Endothelial cell of umbilical vein (primary cell): ENCODE measurements at regions not wholly inside any gene's neighbourhood (a gene's known extent, or its start where the extent isn't known, plus 50 kb on each side); places are given as distances from the start of the nearest gene placed in this dataset.

Experiments
- BruUV-seq: library from RNA; stranded (reverse); fragments of 400-500 nt; replicated peaks from 2 replicates; lab custom pipeline; 2021; lab: Mats Ljungman, UMichigan
- CTCF ChIA-PET: fragments of 300-600, 350-600 bp; sonication (Branson Sonifier 250); formaldehyde crosslinking; loops from one replicate; lab custom pipeline; 2021; ENCODE audit warnings: antibody characterized with exemption, inconsistent platforms; lab: Charles Lee
- POLR2A ChIA-PET: fragments of 300-600, 350-600 bp; sonication (Branson Sonifier 250); formaldehyde crosslinking; loops from one replicate; lab custom pipeline; 2021; ENCODE audit warnings: antibody characterized with exemption, inconsistent platforms; lab: Charles Lee
- DNase-seq: peaks from one replicate; pipeline ENCODE4 v3.0.0-alpha.2; 2011; ENCODE audit warnings: low read depth, low spot score
- FAIRE-seq: peaks from 2 replicates; lab custom pipeline; 2011; peaks lifted over from hg19 to GRCh38; lab: Jason Lieb, UNC
- H2AFZ ChIP-seq: 2 replicates; pipeline ENCODE4 v1.6.0; 2012; ENCODE audit warnings: low read depth, low read length, control low read depth, inconsistent platforms
- H3K27ac ChIP-seq: 2 replicates; pipeline ENCODE4 v1.5.1; 2011; ENCODE audit warnings: low read depth, mild to moderate bottlenecking, control low read depth, low read length, moderate library complexity; ENCODE audit not compliant: insufficient read depth
- H3K27me3 ChIP-seq, 2 experiments: 2 replicates each; pipeline versions ENCODE4 v1.6.0 to v1.6.1; 2011; ENCODE audit warnings: low read length in 2 of 2, mixed read lengths in 1 of 2; ENCODE audit not compliant: control insufficient read depth in 2 of 2, insufficient read depth in 2 of 2
- H3K36me3 ChIP-seq, 2 experiments: 2 replicates in 1 of 2; 3 replicates in 1 of 2; pipeline ENCODE4 v1.5.1; 2011; ENCODE audit warnings: low read length in 2 of 2, mild to moderate bottlenecking in 1 of 2, moderate library complexity in 1 of 2; ENCODE audit not compliant: control insufficient read depth in 2 of 2, insufficient read depth in 2 of 2; ENCODE audit errors: extremely low read depth in 1 of 2
- H3K4me1 ChIP-seq: 3 replicates; pipeline ENCODE4 v1.5.1; 2011; ENCODE audit warnings: mild to moderate bottlenecking, low read length; ENCODE audit not compliant: control insufficient read depth, insufficient read depth; ENCODE audit errors: extremely low read depth
- H3K4me2 ChIP-seq: 2 replicates; pipeline ENCODE4 v1.6.1; 2011; ENCODE audit warnings: low read length, control low read depth, mixed read lengths; ENCODE audit not compliant: insufficient read depth
- H3K4me3 ChIP-seq, 3 experiments: fragments of 200-600 bp in 1 of 3; sonication (generic), shearing (Covaris generic) in 1 of 3; replicated peaks in 1 of 3; 2 replicates each; pipeline ENCODE4 v1.5.1; 2011 to 2016; ENCODE audit warnings: control low read depth in 3 of 3, low read length in 3 of 3, mild to moderate bottlenecking in 2 of 3, inconsistent platforms in 1 of 3, low read depth in 1 of 3, moderate library complexity in 1 of 3; ENCODE audit not compliant: insufficient read depth in 1 of 3
- H3K79me2 ChIP-seq: 2 replicates; pipeline ENCODE4 v1.6.0; 2012; ENCODE audit warnings: low read length, inconsistent platforms; ENCODE audit not compliant: control insufficient read depth, insufficient read depth
- H3K9ac ChIP-seq: replicated peaks from 2 replicates; pipeline ENCODE3; 2011; ENCODE audit warnings: low read length, control low read depth; ENCODE audit not compliant: insufficient read depth; ENCODE audit errors: extremely low read depth
- H3K9me1 ChIP-seq: replicated peaks from 3 replicates; pipeline ENCODE4 v1.6.0; 2011; ENCODE audit warnings: mild to moderate bottlenecking, low read length; ENCODE audit not compliant: control insufficient read depth, insufficient read depth; ENCODE audit errors: extremely low read depth
- H3K9me3 ChIP-seq: replicated peaks from 2 replicates; pipeline ENCODE4 v1.5.1; 2012; ENCODE audit warnings: low read length, inconsistent platforms; ENCODE audit not compliant: control insufficient read depth, insufficient read depth
- H4K20me1 ChIP-seq: replicated peaks from 2 replicates; pipeline ENCODE3; 2011; ENCODE audit warnings: mild to moderate bottlenecking, low read length; ENCODE audit not compliant: control insufficient read depth, insufficient read depth; ENCODE audit errors: extremely low read depth
- EZH2 ChIP-seq: IDR thresholded peaks from 2 replicates; pipeline ENCODE4 v1.6.1; 2012; ENCODE audit warnings: borderline replicate concordance, low read depth, mild to moderate bottlenecking, moderate library complexity, low read length, inconsistent platforms; ENCODE audit not compliant: severe bottlenecking
- FOS ChIP-seq: IDR thresholded peaks from 2 replicates; pipeline ENCODE4 v1.6.1; 2011; ENCODE audit warnings: mild to moderate bottlenecking, low read length, moderate library complexity, borderline replicate concordance; ENCODE audit not compliant: insufficient read depth
- GATA2 ChIP-seq: IDR thresholded peaks from 2 replicates; pipeline ENCODE4 v1.7.0; 2011; ENCODE audit warnings: low read depth, mild to moderate bottlenecking, moderate library complexity, mixed read lengths, low read length; ENCODE audit not compliant: insufficient read length, insufficient read depth
- JUN ChIP-seq: IDR thresholded peaks from 2 replicates; pipeline ENCODE4 v1.6.1; 2011; ENCODE audit warnings: borderline replicate concordance, low read depth; ENCODE audit not compliant: insufficient read length, insufficient read depth
- MYC ChIP-seq: IDR thresholded peaks from one replicate; pipeline ENCODE4 v1.6.1; 2011; ENCODE audit warnings: mild to moderate bottlenecking, low read depth, low read length
- POLR2A ChIP-seq: IDR thresholded peaks from 2 replicates; pipeline ENCODE4 v1.6.1; 2012; ENCODE audit warnings: low read depth, mild to moderate bottlenecking, control low read depth, low read length
- POLR2AphosphoS5 ChIP-seq: IDR thresholded peaks from 2 replicates; pipeline ENCODE4 v1.6.1; 2012; ENCODE audit warnings: low read depth, mild to moderate bottlenecking, control low read depth, low read length, moderate library complexity; ENCODE audit not compliant: insufficient read depth
- dilution Hi-C: fragments of 300-500 bp; cut with MboI; formaldehyde crosslinking; loops from one replicate; pipeline ENCODE4 v1.15.0; 2019; ENCODE audit warnings: low sequenced_read_pairs; ENCODE audit not compliant: extremely low pct_ligation_motif_present
- intact Hi-C: fragments of 100-400 bp; cut with micrococcal nuclease; formaldehyde crosslinking; loops from one replicate; pipeline ENCODE4 v1.10.0; 2022
- TF ChIP-seq, protein P1 (sequence below), 2 donors: IDR thresholded peaks; 1 replicate in 1 of 2; 2 replicates in 1 of 2; pipeline ENCODE4 v1.5.1; 2011; ENCODE audit warnings: low read length in 2 of 2, mild to moderate bottlenecking in 2 of 2, moderate library complexity in 2 of 2, control low read depth in 1 of 2, inconsistent platforms in 1 of 2, low read depth in 1 of 2; ENCODE audit not compliant: insufficient read depth in 1 of 2; ENCODE audit errors: extremely low read depth in 1 of 2
- TF ChIP-seq, protein P2 (sequence below): IDR thresholded peaks from 2 replicates; pipeline ENCODE4 v1.6.1; 2011; ENCODE audit not compliant: insufficient read depth, insufficient read length

DNA sequence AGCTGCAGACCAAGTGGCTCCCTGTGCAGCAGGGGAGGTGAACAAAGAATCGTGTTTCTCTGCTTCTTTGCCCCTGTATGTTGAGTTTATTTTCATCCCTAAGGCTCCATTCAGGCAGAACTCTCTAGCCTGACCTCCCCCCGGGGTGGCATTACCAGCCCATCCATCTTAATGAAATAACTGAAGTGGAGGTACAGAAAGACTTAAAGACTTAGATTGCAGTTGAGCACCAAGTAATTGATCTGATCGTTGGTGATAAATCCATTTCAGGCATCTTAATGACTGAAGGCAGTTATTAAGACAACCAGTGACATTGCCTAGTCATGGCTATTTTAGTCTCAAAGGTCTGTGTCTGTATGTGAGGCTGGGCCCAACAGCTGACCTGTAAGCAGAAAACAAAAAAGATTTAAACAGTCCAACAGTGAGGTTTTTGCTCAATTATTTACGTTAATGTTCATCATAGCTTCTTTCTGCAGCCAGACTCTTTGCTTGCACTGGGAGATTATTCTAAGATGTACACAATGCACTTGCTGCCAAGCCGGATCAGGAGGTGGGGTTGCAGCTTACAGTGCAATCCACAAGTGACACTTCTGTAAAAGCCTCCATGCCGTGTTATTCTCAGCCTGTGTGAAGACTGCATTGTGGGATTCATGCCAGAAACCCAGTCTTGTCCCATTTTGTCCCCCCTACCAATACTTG is 363.0 kb upstream of the DUSP10 start:
- no peak for DNase-seq
- POLR2A ChIA-PET, result no interaction called here

More for the DNA sequence above, 363.0 kb upstream of the DUSP10 start:
- Histone ChIP-seq H4K20me1 (no peaks in the 10 kb centered on the region), H2AFZ (no peak overlapping the region), H3K79me2 (no peaks in the 10 kb centered on the region), H3K4me3 (no peak overlapping the region), H3K27me3 (no peaks in the 10 kb centered on the region), H3K9ac (no peak overlapping the region), H3K4me2 (no peak overlapping the region), H3K9me1 (no peaks in the 10 kb centered on the region), H3K27ac (no peak overlapping the region), H3K36me3 (no peaks in the 10 kb centered on the region), H3K9me3 (no peaks in the 10 kb centered on the region), H3K4me1 (no peaks in the 10 kb centered on the region)
- FAIRE-seq, result no peak
- no peak for TF ChIP-seq POLR2AphosphoS5
- TF ChIP-seq FOS, result no peak
- TF ChIP-seq POLR2A, result no peak
- TF ChIP-seq GATA2, result no peak
- TF ChIP-seq, protein P1, sequence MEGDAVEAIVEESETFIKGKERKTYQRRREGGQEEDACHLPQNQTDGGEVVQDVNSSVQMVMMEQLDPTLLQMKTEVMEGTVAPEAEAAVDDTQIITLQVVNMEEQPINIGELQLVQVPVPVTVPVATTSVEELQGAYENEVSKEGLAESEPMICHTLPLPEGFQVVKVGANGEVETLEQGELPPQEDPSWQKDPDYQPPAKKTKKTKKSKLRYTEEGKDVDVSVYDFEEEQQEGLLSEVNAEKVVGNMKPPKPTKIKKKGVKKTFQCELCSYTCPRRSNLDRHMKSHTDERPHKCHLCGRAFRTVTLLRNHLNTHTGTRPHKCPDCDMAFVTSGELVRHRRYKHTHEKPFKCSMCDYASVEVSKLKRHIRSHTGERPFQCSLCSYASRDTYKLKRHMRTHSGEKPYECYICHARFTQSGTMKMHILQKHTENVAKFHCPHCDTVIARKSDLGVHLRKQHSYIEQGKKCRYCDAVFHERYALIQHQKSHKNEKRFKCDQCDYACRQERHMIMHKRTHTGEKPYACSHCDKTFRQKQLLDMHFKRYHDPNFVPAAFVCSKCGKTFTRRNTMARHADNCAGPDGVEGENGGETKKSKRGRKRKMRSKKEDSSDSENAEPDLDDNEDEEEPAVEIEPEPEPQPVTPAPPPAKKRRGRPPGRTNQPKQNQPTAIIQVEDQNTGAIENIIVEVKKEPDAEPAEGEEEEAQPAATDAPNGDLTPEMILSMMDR (IDR thresholded peaks at IDR 0.05; ENCODE audit: extremely low read depth in 1 of 2, insufficient read depth in 1 of 2, low read depth in 1 of 2, low read length in 2 of 2), result no peak
- TF ChIP-seq, protein P2, sequence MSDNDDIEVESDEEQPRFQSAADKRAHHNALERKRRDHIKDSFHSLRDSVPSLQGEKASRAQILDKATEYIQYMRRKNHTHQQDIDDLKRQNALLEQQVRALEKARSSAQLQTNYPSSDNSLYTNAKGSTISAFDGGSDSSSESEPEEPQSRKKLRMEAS, result no peak
- no peak for TF ChIP-seq JUN
- no peak for TF ChIP-seq EZH2
- no peak for TF ChIP-seq MYC
- BruUV-seq, result no TSS peak
- dilution Hi-C loops, result no loop called here
- intact Hi-C loops, result no loop called here
- CTCF ChIA-PET, result no interaction called here
